ENCODE measurements at regions not wholly inside any gene's neighbourhood (a gene's known extent, or its start where the extent isn't known, plus 50 kb on each side); places are given as distances from the start of the nearest gene placed in this dataset.
"Not testable (repeated sequence)": the region's sequence is repeated elsewhere in the genome, so short reads cannot be mapped to it uniquely, and the experiment has no call there.

GRCh38 chr10:30763918-30764317 lies 134.4 kb upstream of the LYZL2 start:
- DNase-seq (ENCODE audit: low spot score) = no peak

GRCh38 chr10:30762620-30763019 lies 133.1 kb upstream of the LYZL2 start:
- no peak for DNase-seq (ENCODE audit: low spot score)

- no peak for DNase-seq (ENCODE audit: low spot score)
Measured at GRCh38 chr10:30759423-30759822, 129.9 kb upstream of the LYZL2 start.

- no peak for DNase-seq (ENCODE audit: low spot score)
Measured at GRCh38 chr10:30758338-30758737, 128.8 kb upstream of the LYZL2 start.

GRCh38 chr10:30756896-30757295 lies 127.3 kb upstream of the LYZL2 start:
- no peak for DNase-seq (ENCODE audit: low spot score)

GRCh38 chr10:30756151-30756550 lies 126.6 kb upstream of the LYZL2 start:
- DNase-seq (ENCODE audit: low spot score) = no peak

GRCh38 chr10:30755441-30755953 lies 125.9 kb upstream of the LYZL2 start:
- DNase-seq (ENCODE audit: low spot score) = peak; percentile 59

- no peak for DNase-seq (ENCODE audit: low spot score)
Measured at GRCh38 chr10:30752481-30752881, 122.9 kb upstream of the LYZL2 start.

- peak; percentile 85 for DNase-seq (ENCODE audit: low spot score)
Measured at GRCh38 chr10:30751678-30752331, 122.3 kb upstream of the LYZL2 start.

GRCh38 chr10:30750971-30751677 lies 121.6 kb upstream of the LYZL2 start:
- DNase-seq (ENCODE audit: low spot score) = no peak

- no peak for DNase-seq (ENCODE audit: low spot score)
Measured at GRCh38 chr10:30749385-30749784, 119.8 kb upstream of the LYZL2 start.

GRCh38 chr10:30748152-30748973 lies 118.8 kb upstream of the LYZL2 start:
- DNase-seq (ENCODE audit: low spot score) = no peak

- DNase-seq (ENCODE audit: low spot score) = peak; percentile 65
Measured at GRCh38 chr10:30747633-30748032, 118.1 kb upstream of the LYZL2 start.

GRCh38 chr10:30745953-30746352 lies 116.4 kb upstream of the LYZL2 start:
- DNase-seq (ENCODE audit: low spot score) = no peak

- DNase-seq (ENCODE audit: low spot score) = no peak
Measured at GRCh38 chr10:30744106-30744505, 114.6 kb upstream of the LYZL2 start.

GRCh38 chr10:30743586-30743985 lies 114.0 kb upstream of the LYZL2 start:
- no peak for DNase-seq (ENCODE audit: low spot score)

GRCh38 chr10:30742471-30742870 lies 112.9 kb upstream of the LYZL2 start:
- no peak for DNase-seq (ENCODE audit: low spot score)

- not testable (repeated sequence) for DNase-seq (ENCODE audit: low spot score)
Measured at GRCh38 chr10:30740774-30741173, 111.2 kb upstream of the LYZL2 start.

GRCh38 chr10:30738416-30738815 lies 108.9 kb upstream of the LYZL2 start:
- DNase-seq (ENCODE audit: low spot score) = no peak

- no peak for DNase-seq (ENCODE audit: low spot score)
Measured at GRCh38 chr10:30737931-30738391, 108.4 kb upstream of the LYZL2 start.

GRCh38 chr10:30736685-30737232 lies 107.2 kb upstream of the LYZL2 start:
- DNase-seq (ENCODE audit: low spot score) = peak; percentile 96

- no peak for DNase-seq (ENCODE audit: low spot score)
Measured at GRCh38 chr10:30734901-30735300, 105.3 kb upstream of the LYZL2 start.

Measured in AG08395 (cell line).